NCI-H748 (cell line): ENCODE measurements at regions not wholly inside any gene's neighbourhood (a gene's known extent, or its start where the extent isn't known, plus 50 kb on each side); places are given as distances from the start of the nearest gene placed in this dataset.
"Not testable (repeated sequence)": the region's sequence is repeated elsewhere in the genome, so short reads cannot be mapped to it uniquely, and the experiment has no call there.

Source experiments
- DNase-seq: peaks from one replicate; lab custom pipeline; 2025; ENCODE audit not compliant: unreplicated experiment; lab: John Stamatoyannopoulos, UW

DNA sequence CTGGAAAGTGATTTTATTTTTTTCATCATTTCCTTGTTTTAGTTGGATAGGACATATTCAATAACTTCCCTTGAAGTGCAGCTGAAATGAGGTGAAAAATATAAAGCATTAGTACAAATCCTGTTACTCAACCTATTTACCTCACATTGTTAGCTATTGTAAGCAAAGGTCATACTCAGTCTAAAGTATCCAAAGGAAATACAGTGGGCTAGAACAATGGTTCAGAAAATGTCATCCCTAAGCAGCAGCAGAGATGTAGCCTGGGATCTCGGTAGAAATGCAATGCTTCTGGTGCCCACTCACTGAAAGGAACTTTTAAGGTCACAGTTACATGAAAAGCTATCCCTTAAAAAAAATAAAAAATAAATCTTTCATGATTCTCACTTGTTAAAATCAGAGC is 300.6 kb downstream of the PPP4R3C start:
- no peak for DNase-seq

DNA sequence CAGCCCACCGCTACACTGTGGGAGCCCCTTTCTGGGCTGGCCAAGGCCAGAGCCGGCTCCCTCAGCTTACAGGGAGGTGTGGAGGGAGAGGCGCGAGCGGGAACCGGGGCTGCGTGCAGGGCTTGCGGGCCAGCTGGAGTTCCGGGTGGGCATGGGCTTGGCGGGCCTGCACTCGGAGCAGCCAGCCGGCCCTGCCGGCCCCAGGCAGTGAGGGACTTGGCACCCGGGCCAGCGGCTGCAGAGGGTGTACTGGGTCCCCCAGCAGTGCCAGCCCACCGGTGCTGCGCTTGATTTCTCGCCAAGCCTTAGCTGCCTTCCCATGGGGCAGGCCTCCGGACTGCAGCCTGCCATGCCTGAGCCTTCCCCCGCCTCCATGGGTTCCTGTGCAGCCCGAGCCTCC is 306.2 kb downstream of the PPP4R3C start:
- DNase-seq, result not testable (repeated sequence)

DNA sequence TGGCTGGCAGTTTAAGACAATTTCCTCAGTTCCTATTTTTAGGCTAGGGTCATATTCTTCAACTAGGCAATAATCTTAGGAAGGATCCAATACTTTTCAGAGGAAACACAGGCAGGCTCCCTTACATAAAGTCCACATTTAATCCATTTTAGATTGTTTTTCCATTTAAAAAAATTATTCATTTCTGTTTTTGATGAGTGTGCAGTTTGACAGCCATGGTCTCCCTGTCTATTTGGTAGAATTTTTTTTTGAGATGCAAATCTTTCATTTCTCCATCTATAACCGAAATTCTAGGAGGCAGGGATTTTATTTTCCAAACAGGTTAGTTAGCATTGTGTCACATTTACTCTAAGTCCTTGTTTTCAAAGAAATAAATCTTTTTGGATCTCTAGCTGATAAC is 326.8 kb downstream of the PPP4R3C start:
- no peak for DNase-seq

DNA sequence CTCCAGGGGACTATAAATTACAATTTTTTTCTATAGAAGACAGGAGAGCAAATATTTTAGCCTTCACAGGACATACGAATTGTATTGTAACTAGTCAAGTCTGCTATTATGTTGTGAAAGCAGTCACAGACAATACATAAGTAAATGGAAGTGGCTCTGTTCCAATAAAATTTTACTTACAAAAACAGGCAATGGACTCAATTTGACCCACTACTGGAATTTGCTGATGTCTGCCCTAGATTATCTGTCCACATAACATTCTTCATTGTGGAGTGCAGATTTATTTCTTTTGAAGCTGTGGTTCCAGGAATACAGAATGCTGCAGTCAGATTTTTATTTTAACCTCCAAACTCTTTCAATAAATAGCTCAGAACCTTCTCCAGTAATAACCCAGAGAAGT is 330.3 kb downstream of the PPP4R3C start:
- DNase-seq, result no peak

DNA sequence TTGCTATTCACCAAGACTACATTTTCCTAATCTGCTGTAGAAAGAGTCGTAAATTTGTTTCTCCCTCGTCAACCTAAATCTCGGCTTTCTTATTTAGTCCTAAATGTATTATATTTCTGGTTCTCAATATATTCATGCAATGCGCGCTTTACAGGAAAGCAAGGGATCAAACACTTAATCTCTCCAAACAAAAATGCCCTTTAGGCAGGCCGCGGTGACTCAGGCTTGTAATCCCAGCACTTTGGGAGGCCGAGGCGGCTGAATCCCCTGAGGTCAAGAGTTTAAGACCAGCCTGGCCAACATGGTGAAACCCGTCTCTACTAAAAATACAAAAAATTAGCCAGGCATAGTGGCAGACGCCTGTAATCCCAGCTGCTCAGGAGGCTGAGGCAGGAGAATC is 376.0 kb downstream of the PPP4R3C start:
- DNase-seq, result not testable (repeated sequence)

DNA sequence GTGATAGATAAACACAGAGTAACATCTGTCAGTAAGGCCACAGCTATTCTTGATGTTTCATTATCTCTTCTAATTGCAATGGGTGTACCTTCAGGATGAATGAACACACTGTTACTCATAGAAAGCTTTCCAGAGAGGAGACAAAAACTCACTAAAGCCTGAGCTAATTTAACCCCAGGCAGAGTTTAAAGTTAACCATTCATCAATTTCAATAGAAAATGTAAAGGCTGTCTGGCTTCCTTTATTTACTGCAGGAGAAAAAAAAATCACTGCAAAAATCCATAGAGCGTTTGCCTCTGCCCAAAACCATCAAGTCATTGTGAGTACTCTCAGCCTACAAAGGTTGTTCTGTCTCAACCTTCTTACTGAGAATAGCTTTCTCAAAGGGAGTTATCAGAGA is 376.9 kb downstream of the PPP4R3C start:
- DNase-seq, result peak; percentile 53

DNA sequence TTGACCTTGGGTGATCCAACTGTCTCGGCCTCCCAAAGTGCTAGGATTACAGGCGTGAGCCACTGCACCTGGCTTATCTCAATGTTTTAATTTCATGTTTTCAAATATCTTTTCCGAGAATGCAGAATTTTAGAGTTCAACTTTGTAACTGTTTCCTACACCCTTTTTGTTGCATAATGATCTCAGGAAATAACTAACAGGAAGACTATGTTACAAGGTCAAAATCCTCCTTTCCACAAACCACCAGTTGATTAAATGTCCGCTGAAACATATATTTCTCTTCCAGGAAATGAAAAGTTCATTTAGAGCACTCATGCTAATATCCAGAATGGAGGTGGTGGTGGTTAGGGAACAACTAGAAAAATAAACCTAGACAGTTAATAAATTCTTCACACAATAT is 377.8 kb downstream of the PPP4R3C start:
- DNase-seq, result no peak

DNA sequence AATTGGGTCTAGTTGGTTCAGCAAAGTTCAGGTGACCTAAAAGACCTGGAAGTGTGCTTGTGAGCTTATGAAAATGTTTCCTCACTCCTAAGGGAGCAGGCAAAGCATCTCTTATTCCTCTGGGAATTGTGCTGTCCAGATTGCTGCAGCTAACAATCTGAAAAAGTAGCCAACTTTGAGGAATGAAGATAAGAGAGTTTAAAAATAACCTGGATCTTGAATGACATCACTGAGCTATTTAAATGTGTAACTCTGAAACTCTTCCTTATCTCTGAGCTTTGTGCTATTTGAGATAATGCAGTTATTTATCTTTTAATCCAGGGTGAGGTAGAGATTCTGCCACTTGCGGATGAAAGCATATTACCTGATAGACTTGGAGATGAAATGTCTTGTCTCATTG is 384.8 kb downstream of the PPP4R3C start:
- no peak for DNase-seq

DNA sequence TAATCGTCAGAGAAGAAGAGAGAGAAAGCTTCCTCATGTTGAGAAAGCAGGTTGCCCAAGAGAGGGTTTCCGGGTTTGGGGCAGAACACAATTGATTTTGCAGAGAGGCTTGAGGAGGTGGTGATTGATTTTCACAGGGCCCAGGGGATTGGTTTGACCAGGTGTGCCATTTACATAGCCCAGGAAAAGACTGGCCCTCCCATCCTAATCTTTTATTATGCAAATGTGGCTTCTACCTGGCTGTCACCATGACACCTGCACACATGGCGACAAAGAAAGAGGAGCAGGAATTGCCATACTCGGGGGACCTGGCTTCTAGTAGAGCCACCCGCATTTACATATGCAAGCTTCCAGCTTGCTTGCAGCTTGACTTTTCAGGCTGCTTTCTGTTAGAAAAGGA is 405.3 kb downstream of the PPP4R3C start:
- DNase-seq, result peak; percentile 7

DNA sequence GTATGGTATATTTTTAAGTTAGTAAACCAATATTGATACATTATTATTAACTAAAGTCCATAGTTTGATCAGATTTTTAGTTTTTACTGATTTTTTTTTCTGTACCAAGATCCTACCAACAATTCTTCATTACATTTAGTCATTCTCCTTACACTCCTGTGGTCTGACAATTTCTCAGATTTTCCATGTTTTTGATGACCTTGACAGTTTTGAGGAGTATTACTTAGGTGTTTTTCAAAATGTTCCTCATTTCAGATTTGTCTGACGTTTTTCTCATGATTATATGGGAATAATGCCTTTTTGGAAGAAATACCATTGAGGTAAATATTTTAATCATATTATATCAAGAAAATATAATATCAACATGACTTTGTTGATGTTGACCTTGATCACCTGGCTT is 423.8 kb downstream of the PPP4R3C start:
- DNase-seq, result no peak

DNA sequence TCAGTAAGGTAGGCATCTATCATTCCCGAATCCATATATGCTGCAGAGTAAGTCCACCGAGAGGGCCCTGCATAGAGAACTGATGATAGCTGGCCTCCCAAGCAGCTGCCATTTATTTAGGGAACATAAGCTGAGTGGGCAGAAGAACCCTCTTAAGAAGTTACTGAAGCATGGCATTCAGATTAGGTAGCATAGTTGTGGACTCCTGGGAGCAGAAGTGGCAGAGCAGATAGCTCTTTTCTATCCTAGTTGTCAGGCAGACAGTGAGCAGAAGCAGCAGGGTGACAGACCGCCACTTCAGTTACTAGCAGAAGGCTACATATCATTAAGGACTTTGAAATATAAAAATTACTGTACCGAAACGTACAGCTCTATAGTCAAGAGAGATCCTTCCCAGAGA is 454.7 kb downstream of the PPP4R3C start:
- DNase-seq, result peak; percentile 59

DNA sequence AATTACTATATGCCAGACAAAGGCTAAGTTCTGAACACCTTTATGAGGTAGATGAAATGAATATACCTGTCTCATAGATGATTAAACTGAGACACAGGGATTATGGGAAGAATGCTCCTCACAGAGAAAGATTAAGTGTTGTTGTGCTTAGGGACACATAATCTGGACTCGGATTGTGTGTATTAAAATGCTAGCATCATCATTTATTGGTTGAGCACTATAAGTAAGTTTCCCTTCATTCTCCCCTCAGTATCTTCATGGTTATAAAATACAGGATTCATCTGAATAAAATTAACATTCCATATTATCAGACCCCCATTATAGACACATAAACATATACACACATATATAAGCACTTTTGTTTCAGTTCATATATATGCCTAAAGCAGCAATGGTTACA is 463.5 kb downstream of the PPP4R3C start:
- no peak for DNase-seq

DNA sequence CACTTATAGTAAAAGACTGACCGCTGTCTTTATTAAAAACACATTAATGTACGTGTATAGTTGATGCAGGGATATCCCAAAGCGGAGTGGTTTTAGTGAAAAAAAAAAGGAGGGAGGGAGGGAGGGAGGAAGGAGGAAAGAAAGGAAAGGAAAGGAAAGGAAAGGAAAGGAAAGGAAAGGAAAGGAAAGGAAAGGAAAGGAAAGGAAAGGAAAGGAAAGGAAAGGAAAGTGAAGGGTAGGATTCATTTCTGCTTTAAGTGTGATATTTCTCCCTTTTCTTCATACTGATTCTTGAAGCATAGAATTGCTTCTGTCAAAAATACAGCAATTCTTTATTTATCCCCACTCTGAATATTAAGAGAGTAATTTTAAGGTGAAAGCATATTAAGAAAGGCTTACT is 504.9 kb downstream of the PPP4R3C start:
- DNase-seq, result no peak

DNA sequence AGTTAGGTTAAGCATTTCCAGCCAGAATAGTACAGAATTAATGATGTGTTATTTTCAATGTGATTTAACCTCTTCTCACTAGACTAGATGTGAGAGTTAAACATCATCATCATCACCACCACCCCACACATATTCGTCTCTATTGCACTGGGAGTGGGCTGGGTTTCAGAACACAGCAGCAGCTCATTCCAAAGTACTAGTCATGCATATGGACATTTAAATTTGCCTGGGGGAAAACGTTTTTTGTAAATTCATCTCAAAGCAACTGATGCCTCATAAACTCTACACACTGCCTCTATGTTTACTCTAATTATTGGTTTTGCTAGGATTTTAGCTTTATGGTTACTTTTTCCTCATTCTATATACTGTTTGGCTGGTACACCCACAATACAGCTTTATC is 509.1 kb downstream of the PPP4R3C start:
- DNase-seq, result no peak

DNA sequence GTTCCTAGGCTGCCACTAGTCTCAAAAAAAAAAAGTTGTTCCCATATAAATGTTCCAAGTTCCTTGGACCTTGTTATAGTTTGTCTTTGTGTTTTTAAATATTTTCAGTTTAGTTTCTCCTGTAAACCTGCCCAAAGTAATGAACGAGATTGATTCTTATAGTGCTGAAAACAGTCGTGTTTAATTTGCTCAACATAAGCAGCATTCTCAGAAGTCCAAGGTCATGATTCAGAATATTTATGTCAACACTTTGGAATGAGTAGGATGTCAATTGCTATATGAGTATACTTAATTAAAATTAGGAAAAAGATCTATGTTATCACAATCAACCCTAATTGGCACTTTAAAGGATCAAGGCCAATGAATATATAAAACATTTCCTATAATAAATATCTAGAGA is 510.9 kb downstream of the PPP4R3C start:
- DNase-seq, result no peak

DNA sequence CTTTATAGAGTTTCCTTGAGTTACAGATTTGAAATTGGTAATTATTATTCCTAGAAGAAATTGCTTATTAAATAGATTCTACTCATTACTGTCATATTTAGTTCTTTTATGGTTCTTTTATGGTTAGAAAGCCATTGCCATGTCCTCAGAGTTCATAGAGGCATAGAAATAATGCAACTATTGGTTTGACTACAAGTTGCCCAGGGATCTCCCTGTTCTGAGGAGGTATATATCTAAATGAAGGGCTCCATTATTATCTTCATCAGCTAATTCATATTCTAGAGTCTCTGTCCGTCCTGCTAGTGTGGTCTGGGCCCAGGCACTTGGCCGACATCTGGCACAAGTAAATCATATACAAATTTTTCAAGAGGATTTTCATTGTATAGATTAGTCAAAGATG is 535.7 kb downstream of the PPP4R3C start:
- no peak for DNase-seq

DNA sequence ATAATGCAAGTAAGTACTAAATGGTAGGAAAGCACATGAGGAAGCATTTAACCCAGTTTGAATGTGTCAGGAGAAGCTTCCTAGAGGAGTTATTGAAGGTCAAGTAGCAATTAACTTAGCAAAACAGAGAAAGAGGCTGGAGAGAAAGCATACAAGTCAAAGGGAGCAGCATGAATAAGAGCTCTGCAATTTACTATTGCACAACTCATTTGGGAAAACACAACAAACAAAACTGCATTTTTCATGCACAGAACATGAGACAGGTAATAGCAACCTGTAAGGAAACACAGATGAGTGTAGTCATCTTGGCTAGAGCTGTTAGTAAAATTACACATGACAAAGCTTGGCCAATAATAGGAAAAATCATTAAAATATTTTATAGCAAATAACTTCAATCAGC is 538.1 kb downstream of the PPP4R3C start:
- peak; percentile 92 for DNase-seq

DNA sequence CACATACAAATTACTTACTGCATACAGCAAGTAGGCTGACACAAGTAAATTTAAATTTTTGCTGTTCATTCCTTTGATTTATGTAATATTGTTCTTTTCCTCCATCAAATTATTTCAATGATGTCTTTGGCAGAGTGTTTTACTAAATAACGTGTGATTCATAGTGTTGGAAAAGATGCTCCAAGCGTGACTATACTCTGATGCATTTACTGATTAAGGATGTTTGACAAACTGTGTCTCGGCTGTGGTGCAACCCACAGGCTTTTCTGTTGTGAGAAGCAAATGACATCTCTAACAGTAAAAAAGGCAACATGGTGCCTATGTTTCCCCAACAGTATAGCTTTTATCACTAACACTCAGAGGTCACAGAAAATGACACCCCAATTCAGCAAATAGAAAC is 540.9 kb downstream of the PPP4R3C start:
- no peak for DNase-seq

DNA sequence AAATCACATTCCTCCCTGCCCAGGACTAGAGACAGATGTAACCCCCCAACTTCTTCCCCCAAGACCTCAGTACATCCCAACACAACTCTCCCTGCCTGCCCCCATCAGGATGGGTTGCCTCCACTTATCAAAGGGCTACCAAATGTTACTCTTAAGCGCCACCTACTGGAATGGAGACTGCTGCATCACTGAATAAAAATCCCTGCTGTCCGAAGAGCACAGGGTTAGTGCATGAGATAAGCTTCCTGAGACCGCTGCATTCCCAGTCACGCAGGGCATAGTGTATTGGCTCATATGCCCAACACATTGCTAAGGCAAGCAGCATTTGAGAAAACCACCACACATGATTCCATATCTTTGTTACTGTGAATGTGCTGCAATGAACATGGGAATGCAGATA is 544.5 kb downstream of the PPP4R3C start:
- peak; percentile 59 for DNase-seq

DNA sequence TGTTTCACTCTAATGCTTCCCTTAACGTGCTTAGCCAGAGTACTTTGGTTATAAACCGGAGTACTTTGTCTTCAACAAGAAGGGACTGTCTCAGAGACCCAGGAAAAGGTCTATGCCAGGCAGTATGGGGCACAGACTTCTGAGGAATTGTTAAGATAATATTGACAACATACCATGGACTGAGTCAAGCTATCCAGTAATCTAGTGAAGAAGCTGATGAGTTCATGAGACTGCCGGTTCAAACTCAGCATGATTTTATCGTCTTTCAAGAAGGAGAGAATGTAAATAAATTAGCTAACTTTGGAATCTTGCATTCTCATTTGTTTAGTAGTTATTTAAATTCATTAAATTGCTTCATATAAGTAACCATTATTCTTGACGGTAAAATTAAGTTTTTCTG is 546.1 kb downstream of the PPP4R3C start:
- no peak for DNase-seq

DNA sequence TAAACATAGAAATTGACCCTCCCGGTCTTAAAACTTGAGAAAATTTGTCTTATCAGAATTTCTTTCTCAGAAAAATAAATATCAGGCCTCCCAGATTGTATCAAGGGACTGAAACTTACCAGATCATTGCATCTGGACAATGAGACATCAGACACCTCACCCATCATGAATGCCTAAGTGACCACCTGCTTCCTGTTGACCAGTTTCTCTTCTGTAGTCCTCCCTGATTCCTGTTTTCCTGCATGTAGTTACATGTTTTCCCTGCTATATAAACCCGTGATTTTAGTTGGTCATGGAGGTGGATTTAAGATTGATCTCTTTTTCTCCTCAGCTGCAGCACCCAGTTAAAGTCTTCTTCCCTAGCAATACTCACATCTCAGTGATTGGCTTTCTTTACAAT is 548.1 kb downstream of the PPP4R3C start:
- DNase-seq, result peak; percentile 93

DNA sequence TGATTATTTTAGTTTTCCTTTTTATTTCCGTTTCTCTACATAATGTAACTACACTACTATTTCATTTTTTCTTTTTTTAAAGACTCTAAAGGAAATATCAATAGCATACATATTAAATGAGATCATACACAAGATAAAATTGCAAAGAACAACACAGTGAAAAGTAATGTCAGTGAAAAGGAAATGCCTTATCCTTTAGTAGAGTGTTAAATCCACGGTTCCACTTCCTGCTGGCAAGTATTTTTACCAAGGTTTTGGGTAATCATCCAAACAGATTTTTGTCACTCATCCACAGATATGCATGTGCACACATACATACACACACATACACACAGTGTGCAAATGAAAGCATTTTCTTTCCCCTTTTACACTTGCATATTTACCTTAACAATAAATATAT is 548.9 kb downstream of the PPP4R3C start:
- peak; percentile 52 for DNase-seq

DNA sequence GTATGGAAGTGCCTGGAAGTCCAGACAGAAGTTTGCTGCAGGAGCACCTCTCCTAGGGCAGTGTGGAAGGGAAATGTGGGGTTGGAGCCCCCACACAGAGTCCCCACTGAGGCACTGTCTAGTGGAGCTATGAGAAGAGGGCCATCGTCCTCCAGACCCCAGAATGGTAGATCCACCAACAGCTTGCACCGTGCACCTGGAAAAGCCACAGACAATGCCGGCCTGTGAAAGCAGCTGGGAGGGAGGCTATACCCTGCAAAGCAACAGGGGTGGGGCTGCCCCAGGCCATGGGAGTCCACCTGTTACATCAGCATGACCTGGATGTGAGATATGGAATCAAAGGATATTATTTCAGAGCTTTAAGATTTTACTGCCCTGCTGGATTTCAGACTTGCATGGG is 551.4 kb downstream of the PPP4R3C start:
- DNase-seq, result not testable (repeated sequence)

DNA sequence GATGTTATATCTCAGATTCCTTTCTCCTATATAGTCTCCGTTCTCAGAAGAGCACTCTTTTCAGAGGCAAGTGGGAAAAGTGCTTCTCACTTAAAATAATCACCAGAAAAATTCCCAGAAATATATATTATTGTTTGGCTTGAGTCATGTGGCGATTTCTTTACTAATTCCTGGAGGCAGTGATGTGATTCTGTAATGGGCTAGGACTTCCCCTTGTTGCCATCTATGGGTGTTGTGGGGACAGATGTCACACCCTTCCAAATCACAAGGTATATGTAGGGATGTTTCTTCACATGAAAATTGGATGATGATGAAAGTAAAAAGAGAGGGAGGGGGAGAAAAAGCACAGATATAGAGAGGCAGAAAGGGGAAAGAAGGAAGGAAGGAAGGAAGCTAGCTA is 553.4 kb downstream of the PPP4R3C start:
- no peak for DNase-seq
